ENCODE measurements at regions not wholly inside any gene's neighbourhood (a gene's known extent, or its start where the extent isn't known, plus 50 kb on each side); places are given as distances from the start of the nearest gene placed in this dataset.

GRCh38 chr1:182229451-182229850, 162.1 kb downstream of the GLUL start:
- no peaks in the 10 kb centered on the region for H3K9me1 ChIP-seq (ENCODE audit: control insufficient read depth, insufficient read depth, low read length)
- no peaks in the 10 kb centered on the region for H4K20me1 ChIP-seq (replicated peaks; ENCODE audit: control insufficient read depth, insufficient read depth, low read length)
- no peaks in the 10 kb centered on the region for H3K79me2 ChIP-seq (ENCODE audit: control insufficient read depth, insufficient read depth, low read length)
- H3K4me2 ChIP-seq (ENCODE audit: insufficient read depth, low read length) = no peak overlapping the region
- DNase-seq (ENCODE audit: extremely low read depth in 1 of 4, low spot score in 3 of 4) = no peak
- ChIA-PET POLR2A (interaction anchor here (0.6 to 1.1 kb wide), 2 partner anchors 8 to 28 kb away, joined by 3 read pairs; no protein-coding TSS in a partner anchor), CTCF (ENCODE audit: low intra/inter-chr PET ratio) (no interaction called here)
- no peak overlapping the region for H3K9ac ChIP-seq (ENCODE audit: insufficient read depth in 1 of 2, low read depth in 2 of 2, low read length in 2 of 2)
- FAIRE-seq = no peak
- in situ Hi-C loops (cut with MboI) = no loop called here
- H2AFZ ChIP-seq (ENCODE audit: low read depth, low read length) = no peak overlapping the region
- WGBS (ENCODE audit: insufficient coverage, low coverage, missing lambda C conversion rate) = 44% methylated on average over 4 of the region's 4 CpGs
- no peak overlapping the region for H3K4me3 ChIP-seq
- ATAC-seq = no peak
- intact Hi-C loops (cut with micrococcal nuclease) = no loop called here
- no TSS peak for BruUV-seq (replicated peaks)
- peaks cover 0 to 5% of the 10 kb centered on the region in 2 experiments; a peak in 3 of 5 replicates for H3K4me1 ChIP-seq (replicated peaks in 1 of 2; ENCODE audit: control insufficient read depth in 2 of 2, insufficient read depth in 2 of 2, low read length in 2 of 2)
- H3K27ac ChIP-seq (ENCODE audit: extremely low read depth, low read depth, low read length) = no peak overlapping the region
- H3K36me3 ChIP-seq (ENCODE audit: control insufficient read depth, insufficient read depth, low read length) = no peaks in the 10 kb centered on the region
- no peaks in the 10 kb centered on the region for H3K27me3 ChIP-seq (ENCODE audit: control insufficient read depth in 2 of 2, insufficient read depth in 2 of 2, low read length in 2 of 2)
- H3K9me3 ChIP-seq (replicated peaks; ENCODE audit: control insufficient read depth, insufficient read depth, low read depth, low read length) = no peaks in the 10 kb centered on the region
- TF ChIP-seq SRSF9 (IDR thresholded peaks at IDR 0.05; ENCODE audit: borderline replicate concordance, low read depth, low read length) (no peak), EP300 (IDR thresholded peaks at IDR 0.05; ENCODE audit: low read length) (no peak), CCAR2 (IDR thresholded peaks at IDR 0.05; ENCODE audit: low read depth, low read length) (no peak), ATF1 (CRISPR knock-in tag; IDR thresholded peaks at IDR 0.05) (no peak), ATF1 (tag; IDR thresholded peaks at IDR 0.05) (no peak), HLTF (IDR thresholded peaks at IDR 0.05) (no peak), CXXC5 (CRISPR knock-in tag; IDR thresholded peaks at IDR 0.05) (no peak), PRDM10 (IDR thresholded peaks at IDR 0.05; ENCODE audit: partially characterized antibody) (no peak), NELFE (IDR thresholded peaks at IDR 0.05; ENCODE audit: insufficient read depth, insufficient read length) (no peak), YY1 (IDR thresholded peaks at IDR 0.05; ENCODE audit: borderline replicate concordance in 1 of 3, control insufficient read depth in 1 of 3, extremely low read depth in 1 of 3, insufficient read depth in 3 of 3, insufficient read length in 1 of 3, insufficient replicate concordance in 2 of 3, low read depth in 1 of 3, low read length in 2 of 3) (no peak), NR4A1 (CRISPR knock-in tag; IDR thresholded peaks at IDR 0.05) (no peak), NR4A1 (tag; IDR thresholded peaks at IDR 0.05) (no peak), ZBTB17 (CRISPR knock-in tag; IDR thresholded peaks at IDR 0.05) (no peak), C11orf30 (IDR thresholded peaks at IDR 0.05; ENCODE audit: low read depth) (no peak), PPARD (CRISPR knock-in tag; IDR thresholded peaks at IDR 0.05) (no peak), MED1 (CRISPR knock-in tag; IDR thresholded peaks at IDR 0.05; ENCODE audit: borderline replicate concordance) (no peak), KLF1 (tag; IDR thresholded peaks at IDR 0.05) (no peak)
- TF ChIP-seq, protein P1, sequence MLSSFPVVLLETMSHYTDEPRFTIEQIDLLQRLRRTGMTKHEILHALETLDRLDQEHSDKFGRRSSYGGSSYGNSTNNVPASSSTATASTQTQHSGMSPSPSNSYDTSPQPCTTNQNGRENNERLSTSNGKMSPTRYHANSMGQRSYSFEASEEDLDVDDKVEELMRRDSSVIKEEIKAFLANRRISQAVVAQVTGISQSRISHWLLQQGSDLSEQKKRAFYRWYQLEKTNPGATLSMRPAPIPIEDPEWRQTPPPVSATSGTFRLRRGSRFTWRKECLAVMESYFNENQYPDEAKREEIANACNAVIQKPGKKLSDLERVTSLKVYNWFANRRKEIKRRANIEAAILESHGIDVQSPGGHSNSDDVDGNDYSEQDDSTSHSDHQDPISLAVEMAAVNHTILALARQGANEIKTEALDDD (IDR thresholded peaks at IDR 0.05) = no peak

Data from K562 (cell line).